GM12801 (cell line): ENCODE measurements at regions not wholly inside any gene's neighbourhood (a gene's known extent, or its start where the extent isn't known, plus 50 kb on each side); places are given as distances from the start of the nearest gene placed in this dataset.

ENCODE experiments used
- TF ChIP-seq, protein P1 (sequence below): IDR thresholded peaks from one replicate; pipeline ENCODE4 v1.5.1; 2011; ENCODE audit warnings: control low read depth; ENCODE audit not compliant: insufficient read length; ENCODE audit errors: extremely low read depth

DNA sequence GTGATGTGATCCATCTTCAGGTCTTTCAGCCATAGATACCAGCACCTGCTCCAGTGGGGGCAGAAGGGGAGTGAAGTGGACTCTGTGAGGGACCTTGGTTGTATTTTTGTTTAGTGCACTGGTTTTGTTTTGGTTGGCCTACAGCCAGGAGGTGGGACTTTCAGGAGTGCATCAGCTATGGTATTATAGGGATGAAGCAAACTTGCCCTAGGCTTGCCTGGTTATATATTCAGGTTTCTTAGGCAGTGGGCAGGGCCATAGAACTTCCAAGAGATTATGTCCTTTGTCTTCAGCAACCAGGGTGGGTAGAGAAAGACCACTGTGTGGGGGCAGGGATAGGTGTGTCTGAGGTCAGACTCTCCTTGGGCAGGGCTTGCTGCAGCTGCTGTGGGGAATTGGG lies 337.3 kb upstream of the SGO1 start:
- TF ChIP-seq, protein P1, sequence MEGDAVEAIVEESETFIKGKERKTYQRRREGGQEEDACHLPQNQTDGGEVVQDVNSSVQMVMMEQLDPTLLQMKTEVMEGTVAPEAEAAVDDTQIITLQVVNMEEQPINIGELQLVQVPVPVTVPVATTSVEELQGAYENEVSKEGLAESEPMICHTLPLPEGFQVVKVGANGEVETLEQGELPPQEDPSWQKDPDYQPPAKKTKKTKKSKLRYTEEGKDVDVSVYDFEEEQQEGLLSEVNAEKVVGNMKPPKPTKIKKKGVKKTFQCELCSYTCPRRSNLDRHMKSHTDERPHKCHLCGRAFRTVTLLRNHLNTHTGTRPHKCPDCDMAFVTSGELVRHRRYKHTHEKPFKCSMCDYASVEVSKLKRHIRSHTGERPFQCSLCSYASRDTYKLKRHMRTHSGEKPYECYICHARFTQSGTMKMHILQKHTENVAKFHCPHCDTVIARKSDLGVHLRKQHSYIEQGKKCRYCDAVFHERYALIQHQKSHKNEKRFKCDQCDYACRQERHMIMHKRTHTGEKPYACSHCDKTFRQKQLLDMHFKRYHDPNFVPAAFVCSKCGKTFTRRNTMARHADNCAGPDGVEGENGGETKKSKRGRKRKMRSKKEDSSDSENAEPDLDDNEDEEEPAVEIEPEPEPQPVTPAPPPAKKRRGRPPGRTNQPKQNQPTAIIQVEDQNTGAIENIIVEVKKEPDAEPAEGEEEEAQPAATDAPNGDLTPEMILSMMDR, result no peak

DNA sequence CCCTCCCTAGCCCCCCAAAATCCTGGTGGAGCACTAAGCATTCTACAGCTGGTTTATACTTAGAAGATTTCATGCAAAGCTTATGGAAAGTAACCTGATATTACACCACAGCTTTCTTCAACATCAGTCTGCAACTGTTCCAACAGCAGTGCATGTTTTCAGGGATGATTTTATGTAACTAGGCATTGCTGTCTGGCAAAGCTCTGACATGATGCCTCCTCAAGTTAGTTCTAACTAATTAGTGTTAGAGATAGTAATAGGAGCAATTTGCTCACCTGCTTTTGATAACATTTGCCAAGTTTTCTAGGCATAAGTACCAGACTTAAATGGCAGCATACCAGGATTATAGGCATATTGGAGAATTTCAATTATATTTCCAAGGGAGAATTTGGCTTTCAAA lies 330.3 kb upstream of the SGO1 start:
- TF ChIP-seq, protein P1, result no peak

DNA sequence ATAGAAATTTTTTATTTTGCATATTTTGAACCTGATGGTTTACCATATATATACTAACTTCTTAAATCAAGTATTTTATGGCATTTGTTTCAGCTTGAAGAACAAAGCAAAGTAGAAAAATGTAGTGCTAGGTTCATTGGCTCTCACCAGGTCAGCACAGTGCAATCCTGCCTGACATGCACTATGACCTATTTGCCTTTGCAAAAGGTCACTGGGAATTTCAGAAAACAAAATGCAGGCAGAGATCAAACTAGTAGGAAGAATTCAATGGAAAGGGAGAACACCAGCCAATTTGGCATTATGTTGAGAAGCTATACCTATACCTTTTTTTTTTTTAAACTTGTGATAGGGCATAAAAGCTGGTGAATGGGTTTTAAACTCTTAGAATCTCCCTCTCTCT lies 329.8 kb upstream of the SGO1 start:
- TF ChIP-seq, protein P1, result no peak

DNA sequence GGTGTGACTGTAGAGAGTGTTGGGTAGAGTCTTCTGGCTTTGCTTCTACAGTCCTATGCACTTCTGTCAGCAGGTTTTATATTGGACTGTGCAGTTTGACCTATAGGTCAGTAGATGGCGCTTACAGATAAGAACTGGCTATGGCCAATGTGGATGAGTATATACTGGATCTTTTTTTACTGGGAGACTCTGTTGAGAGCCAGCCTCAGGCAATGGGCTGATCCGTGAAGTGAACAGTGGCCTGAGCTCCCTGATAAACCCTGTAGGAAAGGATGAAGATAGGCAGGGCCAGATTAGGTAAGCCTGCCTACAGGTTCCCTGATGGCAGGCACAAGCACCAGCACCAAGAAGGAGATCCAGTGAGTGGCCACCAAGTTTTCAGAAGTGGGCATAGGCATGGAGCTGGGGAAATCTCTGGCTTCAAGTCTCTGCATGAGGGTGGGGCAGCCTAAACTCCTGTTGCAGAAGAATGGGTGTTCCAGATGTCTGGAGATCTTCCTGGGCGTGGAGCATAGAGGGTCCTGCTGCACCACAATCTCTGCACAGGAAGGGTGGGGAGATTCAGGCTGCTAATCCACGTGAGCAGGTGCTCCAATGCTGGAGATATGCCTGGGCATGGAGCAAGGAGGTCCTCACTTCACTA lies 326.0 kb upstream of the SGO1 start:
- TF ChIP-seq, protein P1, result no peak

- TF ChIP-seq, protein P1, result no peak
Measured at GRCh38 chr3:20510396-20510795, 324.4 kb upstream of the SGO1 start.

GRCh38 chr3:20503394-20504082 lies 317.5 kb upstream of the SGO1 start:
- TF ChIP-seq, protein P1, result no peak

GRCh38 chr3:20490996-20491395 lies 305.0 kb upstream of the SGO1 start:
- TF ChIP-seq, protein P1, result no peak
